ENCODE measurements at regions not wholly inside any gene's neighbourhood (a gene's known extent, or its start where the extent isn't known, plus 50 kb on each side); places are given as distances from the start of the nearest gene placed in this dataset.

DNA sequence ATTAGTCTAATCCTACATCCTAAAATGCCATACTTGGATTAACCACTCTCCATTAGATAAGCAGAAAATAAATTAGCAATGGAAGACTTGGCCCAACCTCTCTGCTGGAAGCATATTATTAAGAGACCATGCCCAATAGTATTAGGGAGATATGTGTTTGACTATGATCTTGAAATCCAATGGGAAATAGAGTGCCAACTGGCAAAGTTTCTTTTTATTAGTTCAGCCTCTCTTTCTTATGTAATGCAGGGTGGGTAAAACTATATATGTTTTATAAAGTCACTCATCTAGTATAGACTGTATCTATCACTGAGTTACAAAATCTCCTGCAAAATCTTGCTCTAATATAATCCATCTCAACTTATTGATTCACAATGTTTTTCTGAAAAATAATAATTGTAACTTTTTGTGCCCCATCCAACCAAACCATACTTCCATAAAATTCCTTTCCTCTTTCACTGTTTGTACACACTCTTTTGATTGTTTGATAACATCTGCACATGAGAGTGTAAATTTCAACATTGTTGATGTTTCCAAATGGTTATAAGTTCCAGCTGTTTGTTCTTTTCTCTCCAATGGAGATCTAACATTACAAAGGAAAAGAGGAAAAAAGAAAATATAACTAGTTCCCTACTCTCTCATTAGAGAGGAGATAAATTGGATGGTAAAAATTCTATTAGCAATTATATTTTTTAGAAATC lies 408.1 kb upstream of the ADGRL2 start:
- Histone ChIP-seq H3K4me3 (no peak overlapping the region), H3K36me3 (ENCODE audit: insufficient read depth, low read length) (no peaks in the 10 kb centered on the region), H3K9me3 (ENCODE audit: low read depth, low read length) (no peaks in the 10 kb centered on the region), H3K9ac (ENCODE audit: insufficient read length) (no peak overlapping the region), H3K27ac (no peak overlapping the region)
- DNase-seq (ENCODE audit: low read depth, low spot score): no peak
- no peak for TF ChIP-seq FOXP2 (optimal IDR thresholded peaks at IDR 0.05; ENCODE audit: control extremely low read depth, extremely low read length, insufficient read depth)
- TF ChIP-seq EZH2 (IDR thresholded peaks at IDR 0.05): no peak
- TF ChIP-seq POLR2AphosphoS5 (IDR thresholded peaks at IDR 0.05; ENCODE audit: borderline replicate concordance, low read depth, low read length): no peak

DNA sequence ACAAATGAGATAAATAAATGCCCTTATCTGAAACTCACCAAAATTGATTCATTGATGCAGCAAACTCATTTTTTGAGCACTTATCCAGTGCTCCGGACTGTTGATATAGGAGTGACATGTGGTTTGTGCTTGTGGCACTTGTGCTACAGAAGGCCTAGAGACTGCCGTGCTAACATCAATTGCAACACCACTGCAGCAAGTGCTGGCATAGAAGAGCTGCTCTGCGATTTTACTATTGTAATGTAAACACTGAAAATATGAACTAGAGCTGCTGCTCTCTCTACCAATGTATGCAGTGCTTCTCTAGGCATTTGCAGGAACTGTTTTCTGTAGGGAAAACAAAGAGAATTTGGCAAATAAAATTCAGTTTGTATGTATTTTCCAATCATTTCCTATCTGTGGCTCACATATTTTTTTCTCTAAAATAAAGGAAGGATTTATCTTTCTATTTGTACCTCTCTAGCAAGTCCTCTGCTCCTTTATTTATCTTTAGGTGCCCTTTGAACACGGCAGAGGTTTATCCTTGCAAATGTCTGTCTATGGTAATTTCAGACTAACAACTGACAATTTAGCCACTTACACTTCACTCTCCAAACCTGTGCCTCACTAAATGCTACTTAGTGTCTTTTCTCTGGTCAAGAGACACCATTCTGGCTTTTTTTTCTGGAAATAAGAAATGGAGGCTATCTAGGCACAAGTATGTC lies 409.5 kb upstream of the ADGRL2 start:
- Histone ChIP-seq H3K9ac (ENCODE audit: insufficient read length) (no peak overlapping the region), H3K27ac (no peak overlapping the region), H3K9me3 (ENCODE audit: low read depth, low read length) (no peaks in the 10 kb centered on the region), H3K36me3 (ENCODE audit: insufficient read depth, low read length) (no peaks in the 10 kb centered on the region), H3K4me3 (no peak overlapping the region)
- no peak for DNase-seq (ENCODE audit: low read depth, low spot score)
- no peak for TF ChIP-seq EZH2 (IDR thresholded peaks at IDR 0.05)
- TF ChIP-seq FOXP2 (optimal IDR thresholded peaks at IDR 0.05; ENCODE audit: control extremely low read depth, extremely low read length, insufficient read depth): no peak
- TF ChIP-seq POLR2AphosphoS5 (IDR thresholded peaks at IDR 0.05; ENCODE audit: borderline replicate concordance, low read depth, low read length): no peak

DNA sequence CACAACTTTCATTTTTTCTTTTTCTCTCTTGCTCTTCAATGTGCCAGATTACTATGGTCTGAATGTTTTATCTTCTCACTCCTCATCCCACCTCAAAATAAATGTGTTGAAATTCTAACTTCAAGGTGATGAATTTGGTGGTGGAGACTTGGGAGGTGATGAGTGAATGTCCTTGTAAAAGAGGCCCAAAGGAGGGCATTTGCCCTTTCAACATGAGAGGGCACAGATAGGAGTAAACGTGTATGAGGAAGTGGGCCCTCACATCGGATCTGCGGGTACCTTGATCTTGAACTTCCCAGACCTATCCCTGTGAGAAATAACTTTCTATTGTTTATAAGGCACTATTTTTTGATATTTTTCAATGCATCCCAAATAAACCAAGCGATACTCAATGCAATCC lies 412.3 kb upstream of the ADGRL2 start:
- no peak overlapping the region for H3K27ac ChIP-seq
- DNase-seq (ENCODE audit: low read depth, low spot score): no peak
- H3K4me3 ChIP-seq: no peak overlapping the region
- no peak overlapping the region for H3K9ac ChIP-seq (ENCODE audit: insufficient read length)
- TF ChIP-seq EZH2 (IDR thresholded peaks at IDR 0.05): no peak
- TF ChIP-seq POLR2AphosphoS5 (IDR thresholded peaks at IDR 0.05; ENCODE audit: borderline replicate concordance, low read depth, low read length): no peak
- no peak for TF ChIP-seq FOXP2 (optimal IDR thresholded peaks at IDR 0.05; ENCODE audit: control extremely low read depth, extremely low read length, insufficient read depth)
- H3K36me3 ChIP-seq (ENCODE audit: insufficient read depth, low read length): no peaks in the 10 kb centered on the region
- H3K9me3 ChIP-seq (ENCODE audit: low read depth, low read length): no peaks in the 10 kb centered on the region

DNA sequence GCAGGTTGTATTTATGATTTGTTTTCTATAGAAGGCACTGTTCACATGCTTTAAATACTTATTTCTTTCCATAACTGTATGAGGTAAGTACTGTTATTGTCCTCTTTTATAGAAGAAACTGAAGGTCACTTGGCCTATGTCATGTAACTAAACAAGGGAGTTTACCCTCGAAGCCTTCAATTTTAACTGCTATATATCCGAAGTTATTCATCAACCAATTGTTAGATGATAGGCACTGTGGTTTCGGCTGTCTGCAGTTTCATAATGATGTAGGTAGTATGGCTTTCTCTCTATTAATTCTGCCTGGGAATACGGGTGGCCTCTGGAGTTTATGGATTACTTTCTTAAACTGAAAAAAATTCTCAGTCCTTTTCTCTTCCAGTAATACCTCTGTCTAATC lies 413.3 kb upstream of the ADGRL2 start:
- H3K9ac ChIP-seq (ENCODE audit: insufficient read length): no peak overlapping the region

DNA sequence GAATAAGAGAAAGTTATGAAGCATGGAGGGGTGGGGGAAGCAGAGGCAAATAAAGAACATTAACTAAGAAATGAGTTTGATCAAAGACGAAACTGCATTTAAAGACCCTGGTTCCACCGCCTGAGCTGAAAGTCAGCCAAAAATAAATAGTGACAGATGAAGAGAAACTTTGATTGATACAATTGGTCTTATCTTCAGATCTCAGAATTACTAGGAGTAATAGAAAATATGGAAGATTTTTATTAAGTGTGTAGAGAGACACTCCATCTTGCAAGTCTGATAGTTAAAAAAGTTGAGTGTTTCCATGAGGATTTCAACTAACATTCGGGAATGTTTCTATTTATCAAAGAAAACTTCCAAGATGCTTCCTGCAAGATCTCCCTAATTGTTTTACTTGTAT lies 418.2 kb upstream of the ADGRL2 start:
- Histone ChIP-seq H3K9me3 (ENCODE audit: low read depth, low read length) (no peaks in the 10 kb centered on the region), H3K27ac (no peak overlapping the region), H3K9ac (ENCODE audit: insufficient read length) (no peak overlapping the region), H3K36me3 (ENCODE audit: insufficient read depth, low read length) (no peaks in the 10 kb centered on the region), H3K4me3 (no peak overlapping the region)
- TF ChIP-seq FOXP2 (optimal IDR thresholded peaks at IDR 0.05; ENCODE audit: control extremely low read depth, extremely low read length, insufficient read depth) (no peak), EZH2 (IDR thresholded peaks at IDR 0.05) (no peak), POLR2AphosphoS5 (IDR thresholded peaks at IDR 0.05; ENCODE audit: borderline replicate concordance, low read depth, low read length) (no peak)
- DNase-seq (ENCODE audit: low read depth, low spot score): no peak

More for the DNA sequence above, 413.3 kb upstream of the ADGRL2 start:
- TF ChIP-seq FOXP2 (optimal IDR thresholded peaks at IDR 0.05; ENCODE audit: control extremely low read depth, extremely low read length, insufficient read depth) (no peak), POLR2AphosphoS5 (IDR thresholded peaks at IDR 0.05; ENCODE audit: borderline replicate concordance, low read depth, low read length) (no peak), EZH2 (IDR thresholded peaks at IDR 0.05) (no peak)
- Histone ChIP-seq H3K27ac (no peak overlapping the region), H3K9me3 (ENCODE audit: low read depth, low read length) (no peaks in the 10 kb centered on the region), H3K4me3 (no peak overlapping the region), H3K36me3 (ENCODE audit: insufficient read depth, low read length) (no peaks in the 10 kb centered on the region)
- DNase-seq (ENCODE audit: low read depth, low spot score): no peak

- DNase-seq (ENCODE audit: low read depth, low spot score): no peak
- Histone ChIP-seq H3K4me3 (no peak overlapping the region), H3K9ac (ENCODE audit: insufficient read length) (no peak overlapping the region), H3K36me3 (ENCODE audit: insufficient read depth, low read length) (no peaks in the 10 kb centered on the region), H3K9me3 (ENCODE audit: low read depth, low read length) (no peaks in the 10 kb centered on the region), H3K27ac (no peak overlapping the region)
- TF ChIP-seq EZH2 (IDR thresholded peaks at IDR 0.05) (no peak), FOXP2 (optimal IDR thresholded peaks at IDR 0.05; ENCODE audit: control extremely low read depth, extremely low read length, insufficient read depth) (no peak), POLR2AphosphoS5 (IDR thresholded peaks at IDR 0.05; ENCODE audit: borderline replicate concordance, low read depth, low read length) (no peak)
Measured at GRCh38 chr1:81381881-81382280, 418.9 kb upstream of the ADGRL2 start.

DNA sequence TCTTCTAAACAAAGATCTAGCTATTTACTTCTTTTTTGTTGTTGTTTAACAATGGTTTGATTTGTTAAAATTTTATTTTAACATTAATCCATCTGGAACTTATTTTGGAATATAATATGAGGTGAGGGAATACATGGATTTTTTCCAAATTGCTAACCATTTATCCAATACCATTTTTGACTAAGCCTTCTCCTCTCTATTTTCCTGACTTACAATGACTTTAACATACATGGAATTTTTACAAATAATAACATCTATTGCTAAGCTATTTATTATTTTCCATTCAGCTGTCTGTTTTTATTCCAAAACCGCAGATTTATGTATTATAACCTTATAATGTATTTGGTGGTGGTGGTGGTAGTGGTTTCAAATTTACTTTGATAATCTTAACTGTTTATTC lies 420.3 kb upstream of the ADGRL2 start:
- no peak overlapping the region for H3K9ac ChIP-seq (ENCODE audit: insufficient read length)
- H3K27ac ChIP-seq: no peak overlapping the region
- H3K36me3 ChIP-seq (ENCODE audit: insufficient read depth, low read length): no peaks in the 10 kb centered on the region
- no peaks in the 10 kb centered on the region for H3K9me3 ChIP-seq (ENCODE audit: low read depth, low read length)
- DNase-seq (ENCODE audit: low read depth, low spot score): no peak
- no peak for TF ChIP-seq EZH2 (IDR thresholded peaks at IDR 0.05)
- TF ChIP-seq POLR2AphosphoS5 (IDR thresholded peaks at IDR 0.05; ENCODE audit: borderline replicate concordance, low read depth, low read length): no peak
- TF ChIP-seq FOXP2 (optimal IDR thresholded peaks at IDR 0.05; ENCODE audit: control extremely low read depth, extremely low read length, insufficient read depth): no peak
- H3K4me3 ChIP-seq: no peak overlapping the region

GRCh38 chr1:81379430-81379829 lies 421.3 kb upstream of the ADGRL2 start:
- no peak overlapping the region for H3K9ac ChIP-seq (ENCODE audit: insufficient read length)
- no peak overlapping the region for H3K4me3 ChIP-seq
- no peak overlapping the region for H3K27ac ChIP-seq
- DNase-seq (ENCODE audit: low read depth, low spot score): no peak
- H3K36me3 ChIP-seq (ENCODE audit: insufficient read depth, low read length): no peaks in the 10 kb centered on the region
- no peaks in the 10 kb centered on the region for H3K9me3 ChIP-seq (ENCODE audit: low read depth, low read length)
- TF ChIP-seq POLR2AphosphoS5 (IDR thresholded peaks at IDR 0.05; ENCODE audit: borderline replicate concordance, low read depth, low read length): no peak
- no peak for TF ChIP-seq FOXP2 (optimal IDR thresholded peaks at IDR 0.05; ENCODE audit: control extremely low read depth, extremely low read length, insufficient read depth)
- no peak for TF ChIP-seq EZH2 (IDR thresholded peaks at IDR 0.05)

Data from SK-N-MC (cell line).